Stimulated activated CD4-positive, alpha-beta T cell treated with anti-CD3 and anti-CD28 coated beads, Interleukin-4, amount 100 ng/mL, for 48 hours (primary cell): ENCODE measurements at regions not wholly inside any gene's neighbourhood (a gene's known extent, or its start where the extent isn't known, plus 50 kb on each side); places are given as distances from the start of the nearest gene placed in this dataset.

Source experiments
- DNase-seq, 2 donors: peaks; one replicate each; pipeline ENCODE4 v3.0.0-alpha.2; 2020; ENCODE audit warnings: low read depth in 2 of 2

DNA sequence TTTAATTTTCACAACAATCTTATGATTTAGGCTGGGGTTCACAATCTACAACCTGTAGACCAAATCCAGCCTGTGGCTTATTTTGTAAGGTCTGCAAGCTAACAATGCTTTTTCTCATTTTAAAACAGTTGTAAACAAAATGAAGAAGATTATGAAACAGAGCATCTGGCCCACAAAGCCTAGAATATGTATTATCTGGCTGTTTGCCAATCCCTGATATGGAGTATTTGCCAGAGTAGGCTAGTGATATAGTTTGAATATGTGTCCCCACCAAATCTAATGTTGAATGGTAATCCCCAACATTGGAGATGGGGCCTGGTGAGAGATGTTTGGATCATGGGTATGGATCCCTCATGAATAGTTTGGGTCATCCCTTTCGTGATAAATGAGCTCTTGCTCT, 201.8 kb downstream of the DHX35 start:
- no peak for DNase-seq

DNA sequence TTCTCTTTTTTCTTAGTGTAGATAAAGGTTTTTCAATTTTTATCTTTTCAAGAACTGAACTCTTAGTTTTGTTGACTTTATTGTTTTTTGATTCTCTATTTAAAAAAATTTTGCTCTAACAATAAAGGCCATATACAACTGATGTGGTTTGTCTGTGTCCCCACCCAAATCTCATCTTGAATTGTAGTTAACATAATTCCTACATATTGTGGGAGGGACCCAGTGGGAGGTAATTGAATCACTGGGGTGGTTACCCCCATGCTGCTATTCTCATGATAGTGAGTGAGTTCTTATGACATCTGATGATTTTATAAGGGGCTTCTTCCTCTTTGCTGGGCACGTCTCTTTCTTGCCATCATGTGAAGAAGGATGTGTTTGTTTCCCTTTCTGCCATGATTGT, 199.8 kb downstream of the DHX35 start:
- no peak for DNase-seq

DNA sequence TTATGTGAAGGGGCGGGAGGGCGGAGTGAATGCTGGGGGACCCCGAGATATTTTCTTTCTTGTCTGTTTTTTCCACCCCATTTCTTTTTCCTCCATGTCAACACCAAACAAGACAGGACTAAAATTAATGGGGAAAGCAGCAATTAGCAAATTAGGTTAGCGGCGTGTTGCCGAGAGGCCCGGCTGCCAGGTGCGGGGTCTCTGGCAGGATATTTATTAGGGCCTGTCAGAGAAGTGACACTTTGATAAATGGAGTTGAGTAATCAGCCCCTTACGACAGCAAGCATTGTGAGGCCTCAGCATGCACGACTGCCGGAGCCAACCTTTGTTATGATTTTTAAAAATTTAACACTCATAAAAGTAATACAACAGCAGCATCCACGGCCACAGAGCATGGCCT, 193.8 kb downstream of the DHX35 start:
- DNase-seq: no peak

DNA sequence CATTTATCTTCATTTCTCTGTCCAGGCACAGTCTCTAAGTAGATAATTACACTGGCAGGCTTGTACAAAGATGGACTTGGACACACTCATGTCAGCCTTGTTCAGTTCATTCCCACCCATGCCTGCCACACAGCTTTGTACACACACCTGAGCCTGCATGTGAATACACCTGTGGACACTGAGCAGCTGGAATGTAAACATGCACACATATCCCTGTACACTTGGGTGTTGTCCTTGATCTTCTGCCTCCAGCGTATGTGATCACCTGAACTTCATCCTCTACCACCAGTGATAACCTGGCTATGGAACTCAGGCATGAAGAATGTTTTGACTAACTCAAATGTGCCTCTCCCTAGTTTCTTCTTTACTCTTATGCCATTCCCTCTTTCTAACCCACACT, 190.6 kb downstream of the DHX35 start:
- no peak for DNase-seq

DNA sequence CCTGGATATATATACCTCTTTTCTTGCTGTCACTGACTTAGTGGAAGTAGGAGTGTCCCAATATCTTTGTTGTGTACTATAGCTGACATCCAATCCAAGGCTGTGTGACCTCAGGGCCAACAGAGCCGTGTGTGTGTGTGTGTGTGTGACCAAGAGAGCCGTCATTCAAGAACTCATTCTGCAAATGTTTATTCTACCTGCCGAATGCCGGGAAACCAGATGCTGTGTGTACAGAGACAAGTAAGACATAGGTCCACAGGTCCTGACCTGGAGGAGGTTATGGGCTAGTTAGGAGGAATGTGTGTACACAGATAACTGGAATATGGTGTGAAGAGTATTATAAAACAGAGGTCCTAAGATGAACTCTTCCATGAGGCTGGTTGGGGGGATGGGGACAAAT, 190.0 kb downstream of the DHX35 start:
- DNase-seq: no peak

DNA sequence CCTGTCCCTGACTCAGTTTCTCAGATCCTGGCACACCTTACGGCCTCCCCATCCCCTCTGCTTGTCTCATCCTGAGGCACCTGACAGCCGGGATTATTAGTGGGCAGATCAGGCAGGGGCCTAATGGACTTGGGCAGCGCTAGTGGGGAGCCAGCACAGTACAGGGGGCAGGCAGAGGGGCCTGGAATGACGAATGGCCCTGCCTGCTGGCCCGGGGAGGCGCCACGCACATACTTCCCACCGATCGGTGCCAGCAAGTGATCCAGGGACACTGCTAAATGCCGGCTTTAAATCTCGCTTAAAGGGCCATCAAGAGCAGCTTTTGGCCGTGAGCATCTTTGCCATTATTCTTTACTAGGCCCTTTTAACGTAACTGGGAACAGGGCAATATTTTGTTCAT, 188.4 kb downstream of the DHX35 start:
- no peak for DNase-seq

DNA sequence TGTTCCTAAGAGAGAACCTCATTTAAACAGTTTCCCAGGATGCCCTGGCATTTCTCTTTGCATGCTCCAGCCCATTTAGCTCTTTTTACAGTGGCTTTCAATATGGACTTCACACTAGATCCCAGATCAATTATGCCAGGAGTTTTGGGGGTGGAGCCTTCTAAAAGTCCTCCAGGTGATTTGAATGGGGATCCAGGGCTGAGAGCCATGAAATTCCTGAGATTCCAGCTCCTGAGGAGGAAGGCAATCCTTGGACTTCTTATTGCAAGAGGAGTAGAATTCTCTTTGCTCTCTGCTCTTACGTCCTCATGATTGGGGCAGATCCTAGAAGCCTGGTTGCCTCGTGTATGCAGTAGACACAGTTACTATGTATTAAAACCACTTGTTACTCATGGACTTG, 184.2 kb downstream of the DHX35 start:
- no peak for DNase-seq

DNA sequence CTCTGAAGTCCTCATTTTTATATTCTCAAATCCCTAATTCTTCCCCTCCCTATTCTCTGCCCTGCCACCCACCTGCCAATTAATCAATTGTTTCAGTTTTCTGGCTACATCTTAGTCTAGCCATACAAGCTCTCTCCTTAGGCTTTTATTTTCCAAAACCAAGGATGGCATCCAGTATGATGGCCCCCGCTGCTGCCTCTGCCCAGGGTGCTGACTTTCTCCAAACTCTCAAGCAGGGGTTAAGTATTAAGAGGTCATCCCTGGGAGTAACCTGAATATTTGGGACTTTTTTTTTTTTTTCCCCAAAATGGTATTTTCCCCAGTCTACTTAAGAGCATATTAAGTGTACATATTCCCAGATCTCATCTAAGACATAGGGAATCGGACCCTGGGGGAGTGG, 183.8 kb downstream of the DHX35 start:
- no peak for DNase-seq

DNA sequence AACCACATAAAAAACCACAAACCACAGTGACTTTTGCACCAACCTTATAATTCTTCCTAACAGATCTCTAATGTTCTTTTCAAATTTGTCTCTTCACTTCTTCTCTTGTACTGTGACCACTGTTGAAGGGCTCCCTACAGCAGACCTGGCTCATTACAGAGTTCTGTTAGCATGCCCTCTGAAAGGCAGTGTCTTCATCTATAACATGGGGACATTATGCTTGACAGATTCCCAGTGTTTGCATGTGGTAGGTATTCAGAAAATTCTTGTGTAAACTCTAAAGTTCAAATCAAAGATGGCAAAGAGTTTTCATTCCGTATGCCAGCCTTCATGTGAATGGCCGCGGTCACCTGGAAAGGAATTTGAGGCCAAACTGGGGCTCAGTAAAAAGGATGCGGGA, 182.6 kb downstream of the DHX35 start:
- DNase-seq: no peak

DNA sequence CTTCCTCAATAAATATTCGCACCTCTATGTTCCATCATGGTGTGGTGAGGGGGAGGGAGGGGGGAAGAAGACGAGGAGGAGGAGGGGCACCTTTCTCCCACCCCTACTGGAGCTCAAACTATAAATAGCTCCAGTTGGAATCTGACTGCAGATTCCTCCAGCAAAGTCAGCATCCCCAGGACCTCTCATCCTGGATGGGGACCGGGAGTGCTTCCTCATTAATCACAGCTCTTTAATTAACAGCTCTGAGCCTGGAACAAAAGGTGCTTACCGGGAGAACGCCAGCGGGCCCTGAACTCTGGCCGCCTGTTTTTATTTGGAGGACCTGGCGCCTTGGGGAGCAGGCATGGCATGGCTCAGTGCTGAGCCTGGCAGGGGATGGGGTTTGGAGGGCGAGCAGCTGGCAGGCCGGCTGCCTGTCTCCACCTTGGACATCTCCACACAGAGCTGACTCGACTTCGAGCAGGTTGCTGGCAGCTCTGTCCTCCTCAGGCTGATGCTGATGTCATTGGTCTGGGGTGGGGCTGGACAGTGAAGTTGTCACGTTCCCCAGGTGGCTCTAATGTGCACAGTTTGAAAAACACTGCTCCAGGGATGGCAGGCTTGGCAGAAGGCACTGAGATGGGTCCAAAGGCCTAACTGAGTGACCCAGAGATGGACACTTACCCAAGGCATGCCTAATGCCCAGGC, 180.4 kb downstream of the DHX35 start:
- DNase-seq: no peak

DNA sequence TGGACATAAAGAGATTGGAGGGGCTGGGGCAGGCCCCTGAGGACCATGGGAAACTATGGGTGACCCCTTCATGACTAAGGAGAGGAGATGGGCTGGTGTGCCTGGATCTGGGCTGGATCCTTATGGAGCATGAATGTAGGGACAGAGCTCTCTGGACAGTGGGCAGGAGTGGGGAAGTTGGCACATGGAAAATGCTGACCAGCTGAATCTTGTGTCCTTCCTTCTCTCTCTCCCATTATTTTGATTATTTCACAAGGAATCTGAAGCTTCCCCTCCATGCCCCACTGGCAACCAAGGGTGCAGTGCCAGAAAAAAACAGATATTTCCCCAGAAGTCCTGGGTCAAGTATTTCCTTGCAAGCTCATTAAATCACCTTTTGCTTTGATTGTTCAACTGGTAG, 175.2 kb downstream of the DHX35 start:
- DNase-seq: no peak

DNA sequence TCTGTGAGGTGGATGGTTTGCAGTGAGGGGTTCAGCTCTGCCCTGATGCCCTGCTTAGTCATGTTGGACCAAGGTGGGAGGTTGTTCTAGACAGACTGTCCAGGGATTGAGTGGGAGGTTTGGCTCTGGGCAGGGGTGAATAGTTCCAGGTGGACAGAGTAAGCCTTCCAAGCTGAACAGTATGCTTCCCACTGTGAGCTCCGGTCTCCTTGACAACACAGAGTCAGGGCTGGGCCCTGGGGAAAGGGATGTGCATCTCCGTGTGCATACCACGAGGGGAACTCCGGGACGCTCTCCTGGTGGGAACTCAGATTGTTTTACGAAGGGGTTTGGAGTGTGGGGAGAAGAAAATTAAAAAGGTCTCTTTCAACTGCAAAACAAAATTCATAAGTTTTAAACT, 174.7 kb downstream of the DHX35 start:
- DNase-seq: no peak

DNA sequence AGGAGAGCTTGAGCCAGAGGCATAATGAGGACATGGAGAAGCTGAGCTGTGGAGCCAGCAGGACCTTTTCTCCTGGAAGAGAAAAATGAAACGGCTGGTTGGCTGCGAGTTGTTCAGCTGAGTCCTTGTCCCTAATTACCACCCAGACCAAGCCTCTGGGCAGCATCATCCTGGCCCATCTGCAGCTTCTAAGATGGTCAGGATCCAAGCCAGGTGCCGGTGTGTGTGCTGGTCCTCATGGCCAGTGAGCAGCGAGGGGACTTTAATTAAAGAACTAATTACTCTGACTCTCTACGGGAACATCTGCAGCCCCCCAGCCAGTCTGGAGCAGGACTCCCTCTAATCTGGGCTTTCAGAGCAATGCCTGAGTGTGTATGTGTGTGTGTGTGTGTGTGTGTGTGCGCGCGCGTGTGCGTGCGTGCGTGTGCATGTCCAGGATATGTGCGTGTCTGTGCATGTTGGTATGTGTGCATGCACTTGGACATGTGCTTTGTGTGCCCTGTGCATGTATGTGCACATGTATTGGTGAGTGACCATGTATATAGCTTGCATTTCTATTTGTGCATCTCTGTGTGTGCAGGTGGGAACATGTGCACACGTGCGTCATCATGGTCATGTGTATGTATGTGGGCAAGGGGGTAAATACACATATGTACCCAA, 173.9 kb downstream of the DHX35 start:
- no peak for DNase-seq

DNA sequence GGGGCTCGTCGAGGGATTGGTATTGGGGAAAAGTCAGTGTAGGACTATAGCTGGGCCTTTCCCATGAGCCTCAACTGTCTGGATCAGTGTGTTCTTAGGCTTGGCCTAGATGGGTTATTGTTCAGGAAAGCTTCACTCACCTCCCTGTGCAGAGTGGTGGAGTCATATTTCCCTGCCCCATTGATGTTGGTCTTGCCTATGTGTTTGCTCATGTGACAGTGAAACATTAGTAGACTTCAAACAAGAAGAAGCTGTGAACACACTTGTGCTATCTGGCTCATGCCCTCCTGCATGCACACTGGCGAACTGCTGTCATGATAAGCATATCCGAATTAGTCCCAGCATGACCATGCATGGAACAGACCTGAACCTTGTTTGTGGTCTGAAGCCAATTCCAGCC, 171.1 kb downstream of the DHX35 start:
- DNase-seq: no peak

DNA sequence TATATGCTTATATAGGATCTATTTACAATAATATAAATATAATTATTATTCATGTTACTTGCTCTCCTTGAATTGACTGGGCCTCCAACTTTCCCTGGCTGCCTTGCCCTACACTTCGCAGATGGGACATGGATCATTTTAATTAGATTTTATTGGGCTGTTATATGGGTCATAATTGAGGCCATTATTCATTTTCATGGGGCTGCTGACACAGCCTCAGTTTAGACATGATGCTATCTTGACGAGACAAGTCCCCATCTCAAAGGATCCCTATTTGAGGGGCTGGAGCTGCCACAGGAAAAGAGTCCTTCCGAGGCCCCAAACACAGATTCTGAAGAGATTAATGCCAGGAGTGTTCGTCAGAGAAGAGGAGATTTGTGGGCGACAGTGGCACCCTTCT, 170.4 kb downstream of the DHX35 start:
- no peak for DNase-seq

DNA sequence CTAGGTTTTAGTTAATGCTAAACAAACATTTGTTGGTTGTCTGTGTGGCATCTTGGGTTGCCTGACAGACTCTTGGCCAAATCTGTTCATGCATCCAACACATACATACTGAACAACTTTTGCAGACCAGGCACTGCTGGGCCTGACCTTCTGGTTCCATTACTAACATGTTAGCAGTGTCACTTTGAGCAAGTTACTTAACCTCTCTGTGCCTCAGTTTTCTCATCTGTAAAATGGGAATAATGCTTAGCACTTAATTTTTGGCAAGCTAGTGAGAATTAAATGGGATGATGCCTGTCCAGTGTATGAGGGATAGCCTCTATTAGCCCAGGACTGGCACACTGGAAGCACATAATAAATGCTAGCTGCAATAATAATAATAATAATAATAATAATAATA, 169.9 kb downstream of the DHX35 start:
- DNase-seq: no peak

DNA sequence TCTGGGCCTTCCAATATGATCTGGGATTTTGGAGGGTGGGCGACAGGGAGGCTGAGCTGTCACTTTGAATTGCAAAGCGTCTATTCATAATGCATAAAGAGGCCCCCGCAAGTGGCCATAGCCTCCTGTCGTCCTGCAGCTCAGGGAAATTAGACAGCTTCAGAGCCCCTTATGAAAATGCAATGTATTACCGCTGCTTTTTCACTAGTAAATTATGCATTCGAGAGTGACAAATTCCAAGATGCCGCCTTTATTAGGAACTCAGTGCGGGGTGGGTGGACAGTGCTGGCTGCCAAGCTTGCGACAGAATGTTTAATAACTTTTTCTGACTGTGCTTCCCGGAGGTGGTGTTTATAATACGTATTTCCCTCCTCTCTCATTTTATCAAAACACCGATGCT, 168.5 kb downstream of the DHX35 start:
- no peak for DNase-seq

DNA sequence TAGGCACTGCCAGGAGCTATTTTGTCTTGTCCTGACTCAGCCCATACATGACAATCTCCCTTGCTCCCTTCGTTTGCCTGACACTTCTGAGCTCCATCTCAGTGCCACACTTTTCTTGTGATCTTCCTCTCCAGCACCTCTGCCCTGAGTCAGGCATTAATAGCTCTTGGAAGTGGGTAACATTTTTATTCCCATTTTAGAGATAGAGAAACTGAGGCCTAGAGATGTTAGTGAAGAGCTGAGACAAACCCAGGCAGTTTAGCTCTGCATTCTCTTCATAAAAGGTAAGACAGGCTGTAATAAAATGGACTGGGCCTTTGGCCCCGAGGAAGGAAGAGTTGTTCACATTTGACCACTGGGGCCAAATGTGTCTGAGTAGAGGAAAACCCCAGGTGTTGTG, 167.4 kb downstream of the DHX35 start:
- no peak for DNase-seq

DNA sequence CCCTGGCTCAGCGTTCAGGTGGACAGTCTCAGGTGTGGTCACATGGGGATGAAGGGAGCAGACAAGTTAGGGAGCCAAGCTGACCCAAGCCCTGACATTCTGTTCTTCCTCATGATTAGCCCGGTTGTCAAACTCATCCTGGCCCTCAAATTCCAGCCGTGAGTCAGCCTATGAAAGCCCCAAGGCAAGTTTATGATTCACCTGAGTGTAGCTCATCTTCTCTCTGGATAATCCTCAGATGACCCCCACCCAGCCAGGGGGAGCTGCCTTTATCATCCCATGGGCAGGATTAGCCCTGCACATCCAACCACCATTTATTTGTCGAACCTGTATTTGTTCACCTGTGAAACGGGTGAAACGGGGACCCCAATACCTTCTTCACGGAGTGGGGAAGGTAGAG, 161.9 kb downstream of the DHX35 start:
- DNase-seq: no peak

DNA sequence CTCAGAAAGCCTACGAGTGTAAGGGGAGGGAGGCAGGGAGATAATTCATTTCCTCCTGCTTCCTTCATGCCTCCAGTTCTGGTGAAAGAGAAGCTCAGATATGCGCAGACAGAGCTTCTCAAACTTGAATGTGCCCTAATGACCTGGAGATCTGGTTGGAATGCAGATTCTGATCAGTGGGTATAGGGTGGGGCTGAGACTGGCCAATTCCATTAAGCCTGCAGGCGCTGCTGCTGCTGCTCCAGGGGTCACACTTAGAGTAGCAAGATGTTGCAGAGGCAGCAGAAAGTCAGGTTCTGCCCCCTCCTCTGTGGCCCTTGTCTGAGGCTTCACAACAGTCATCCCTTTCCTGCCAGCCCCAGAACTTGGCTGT, 161.0 kb downstream of the DHX35 start:
- no peak for DNase-seq

DNA sequence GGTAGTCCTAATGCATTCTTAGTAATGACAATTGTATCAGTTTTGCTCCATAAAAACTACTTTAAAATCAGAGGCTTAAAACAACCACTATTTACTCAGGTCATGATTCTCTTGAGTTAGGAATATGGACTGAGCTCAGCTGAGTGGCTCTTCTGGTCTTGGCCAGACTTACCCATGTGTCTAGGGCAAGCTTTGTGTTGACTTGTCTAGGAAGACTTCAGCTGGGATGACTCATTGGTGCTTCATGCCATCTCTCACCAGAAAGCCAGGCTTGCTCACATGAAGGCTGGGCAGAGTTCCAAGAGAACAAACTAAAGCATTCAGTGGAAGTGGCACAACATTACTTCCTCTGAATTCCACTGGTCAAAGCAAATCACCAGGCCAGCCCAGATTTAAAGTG, 155.3 kb downstream of the DHX35 start:
- no peak for DNase-seq

DNA sequence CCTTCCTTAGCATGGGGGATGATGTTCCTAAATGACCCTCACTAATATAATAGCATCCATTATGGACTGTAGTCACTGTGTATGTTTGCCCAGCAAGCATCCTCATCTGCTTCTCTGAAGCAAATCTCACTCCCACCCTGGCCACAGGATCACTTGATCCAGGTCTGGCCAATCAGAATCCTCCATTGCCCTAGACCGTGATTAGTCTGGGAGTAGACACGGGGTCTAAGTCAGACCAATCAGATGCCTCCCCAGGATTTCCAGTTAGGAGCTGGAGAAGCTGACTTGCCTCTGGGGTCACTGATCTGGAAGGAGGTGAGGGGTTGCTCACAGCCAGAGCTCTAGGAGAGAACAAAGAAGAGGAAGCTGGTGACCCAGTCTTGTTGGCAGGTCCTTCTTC, 153.9 kb downstream of the DHX35 start:
- no peak for DNase-seq

DNA sequence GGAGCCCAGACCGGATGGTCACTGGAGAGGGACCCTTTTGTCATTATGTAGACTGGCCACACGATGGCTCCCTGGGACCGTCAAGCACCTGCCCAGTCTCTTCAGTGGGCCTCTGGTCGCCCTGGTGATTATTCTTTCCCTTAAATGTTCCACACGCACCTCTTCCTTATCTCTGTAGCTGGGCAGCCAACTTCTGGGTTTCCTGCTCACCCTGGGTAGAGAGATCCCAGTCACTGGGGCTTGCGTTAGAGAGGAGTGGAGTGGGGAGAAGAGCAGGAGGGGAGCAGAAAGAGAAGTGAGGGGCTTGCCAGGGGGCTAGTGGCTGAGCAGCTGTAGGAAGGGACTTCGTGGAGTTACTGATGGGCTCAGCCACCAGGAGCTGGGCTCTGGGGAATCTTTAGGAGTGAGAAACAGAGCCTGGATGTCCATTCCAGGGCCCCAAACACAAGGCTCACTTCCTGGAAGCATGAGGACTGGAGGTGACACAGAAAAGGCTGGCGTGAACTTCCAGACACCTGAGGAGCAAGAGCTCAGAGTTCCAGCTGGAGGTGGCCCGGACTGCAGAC, 150.1 kb downstream of the DHX35 start:
- peak in 1 of 2 donors; percentile 3 for DNase-seq
